ENCODE measurements at regions not wholly inside any gene's neighbourhood (a gene's known extent, or its start where the extent isn't known, plus 50 kb on each side); places are given as distances from the start of the nearest gene placed in this dataset.

DNA sequence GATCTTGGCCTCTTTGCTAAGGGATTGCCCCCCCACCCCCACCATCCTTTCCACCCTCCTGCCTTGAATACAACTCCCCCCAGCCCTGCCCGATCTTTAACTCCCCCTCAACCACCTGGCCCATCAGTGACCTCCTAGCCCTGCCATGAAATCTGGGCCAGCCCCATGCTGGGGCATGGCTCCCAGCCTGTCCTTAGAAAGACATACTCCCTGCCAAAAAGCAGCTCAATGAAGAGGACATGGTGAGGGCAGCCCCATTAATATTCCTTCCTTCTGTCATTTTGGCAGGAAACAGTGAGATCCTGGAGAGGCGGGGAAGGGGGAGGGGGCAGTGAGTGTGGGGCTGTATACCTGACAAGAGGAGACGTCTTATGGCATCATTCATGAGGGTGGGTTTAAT is 66.8 kb upstream of the DISP3 start:
- TF ChIP-seq JUND (IDR thresholded peaks at IDR 0.05) (no peak), RAD21 (IDR thresholded peaks at IDR 0.05) (no peak), TAF1 (conservative IDR thresholded peaks at IDR 0.05) (no peak), RXRA (IDR thresholded peaks at IDR 0.05) (no peak), GABPA (IDR thresholded peaks at IDR 0.05 in 1 of 2, conservative IDR thresholded peaks at IDR 0.05 in 1 of 2) (no peak), YY1 (IDR thresholded peaks at IDR 0.05) (no peak), HNF4G (IDR thresholded peaks at IDR 0.05) (no peak), SP1 (IDR thresholded peaks at IDR 0.05) (no peak), FOXA1 (IDR thresholded peaks at IDR 0.05) (no peak)
- TF ChIP-seq, protein P1, sequence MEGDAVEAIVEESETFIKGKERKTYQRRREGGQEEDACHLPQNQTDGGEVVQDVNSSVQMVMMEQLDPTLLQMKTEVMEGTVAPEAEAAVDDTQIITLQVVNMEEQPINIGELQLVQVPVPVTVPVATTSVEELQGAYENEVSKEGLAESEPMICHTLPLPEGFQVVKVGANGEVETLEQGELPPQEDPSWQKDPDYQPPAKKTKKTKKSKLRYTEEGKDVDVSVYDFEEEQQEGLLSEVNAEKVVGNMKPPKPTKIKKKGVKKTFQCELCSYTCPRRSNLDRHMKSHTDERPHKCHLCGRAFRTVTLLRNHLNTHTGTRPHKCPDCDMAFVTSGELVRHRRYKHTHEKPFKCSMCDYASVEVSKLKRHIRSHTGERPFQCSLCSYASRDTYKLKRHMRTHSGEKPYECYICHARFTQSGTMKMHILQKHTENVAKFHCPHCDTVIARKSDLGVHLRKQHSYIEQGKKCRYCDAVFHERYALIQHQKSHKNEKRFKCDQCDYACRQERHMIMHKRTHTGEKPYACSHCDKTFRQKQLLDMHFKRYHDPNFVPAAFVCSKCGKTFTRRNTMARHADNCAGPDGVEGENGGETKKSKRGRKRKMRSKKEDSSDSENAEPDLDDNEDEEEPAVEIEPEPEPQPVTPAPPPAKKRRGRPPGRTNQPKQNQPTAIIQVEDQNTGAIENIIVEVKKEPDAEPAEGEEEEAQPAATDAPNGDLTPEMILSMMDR (IDR thresholded peaks at IDR 0.05; ENCODE audit: low read depth, low read length, missing input control), result no peak
- TF ChIP-seq, protein P2, sequence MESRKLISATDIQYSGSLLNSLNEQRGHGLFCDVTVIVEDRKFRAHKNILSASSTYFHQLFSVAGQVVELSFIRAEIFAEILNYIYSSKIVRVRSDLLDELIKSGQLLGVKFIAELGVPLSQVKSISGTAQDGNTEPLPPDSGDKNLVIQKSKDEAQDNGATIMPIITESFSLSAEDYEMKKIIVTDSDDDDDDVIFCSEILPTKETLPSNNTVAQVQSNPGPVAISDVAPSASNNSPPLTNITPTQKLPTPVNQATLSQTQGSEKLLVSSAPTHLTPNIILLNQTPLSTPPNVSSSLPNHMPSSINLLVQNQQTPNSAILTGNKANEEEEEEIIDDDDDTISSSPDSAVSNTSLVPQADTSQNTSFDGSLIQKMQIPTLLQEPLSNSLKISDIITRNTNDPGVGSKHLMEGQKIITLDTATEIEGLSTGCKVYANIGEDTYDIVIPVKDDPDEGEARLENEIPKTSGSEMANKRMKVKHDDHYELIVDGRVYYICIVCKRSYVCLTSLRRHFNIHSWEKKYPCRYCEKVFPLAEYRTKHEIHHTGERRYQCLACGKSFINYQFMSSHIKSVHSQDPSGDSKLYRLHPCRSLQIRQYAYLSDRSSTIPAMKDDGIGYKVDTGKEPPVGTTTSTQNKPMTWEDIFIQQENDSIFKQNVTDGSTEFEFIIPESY (IDR thresholded peaks at IDR 0.05), result no peak
- TF ChIP-seq, protein P3, sequence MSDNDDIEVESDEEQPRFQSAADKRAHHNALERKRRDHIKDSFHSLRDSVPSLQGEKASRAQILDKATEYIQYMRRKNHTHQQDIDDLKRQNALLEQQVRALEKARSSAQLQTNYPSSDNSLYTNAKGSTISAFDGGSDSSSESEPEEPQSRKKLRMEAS (IDR thresholded peaks at IDR 0.05), result no peak
- TF ChIP-seq, protein P4, sequence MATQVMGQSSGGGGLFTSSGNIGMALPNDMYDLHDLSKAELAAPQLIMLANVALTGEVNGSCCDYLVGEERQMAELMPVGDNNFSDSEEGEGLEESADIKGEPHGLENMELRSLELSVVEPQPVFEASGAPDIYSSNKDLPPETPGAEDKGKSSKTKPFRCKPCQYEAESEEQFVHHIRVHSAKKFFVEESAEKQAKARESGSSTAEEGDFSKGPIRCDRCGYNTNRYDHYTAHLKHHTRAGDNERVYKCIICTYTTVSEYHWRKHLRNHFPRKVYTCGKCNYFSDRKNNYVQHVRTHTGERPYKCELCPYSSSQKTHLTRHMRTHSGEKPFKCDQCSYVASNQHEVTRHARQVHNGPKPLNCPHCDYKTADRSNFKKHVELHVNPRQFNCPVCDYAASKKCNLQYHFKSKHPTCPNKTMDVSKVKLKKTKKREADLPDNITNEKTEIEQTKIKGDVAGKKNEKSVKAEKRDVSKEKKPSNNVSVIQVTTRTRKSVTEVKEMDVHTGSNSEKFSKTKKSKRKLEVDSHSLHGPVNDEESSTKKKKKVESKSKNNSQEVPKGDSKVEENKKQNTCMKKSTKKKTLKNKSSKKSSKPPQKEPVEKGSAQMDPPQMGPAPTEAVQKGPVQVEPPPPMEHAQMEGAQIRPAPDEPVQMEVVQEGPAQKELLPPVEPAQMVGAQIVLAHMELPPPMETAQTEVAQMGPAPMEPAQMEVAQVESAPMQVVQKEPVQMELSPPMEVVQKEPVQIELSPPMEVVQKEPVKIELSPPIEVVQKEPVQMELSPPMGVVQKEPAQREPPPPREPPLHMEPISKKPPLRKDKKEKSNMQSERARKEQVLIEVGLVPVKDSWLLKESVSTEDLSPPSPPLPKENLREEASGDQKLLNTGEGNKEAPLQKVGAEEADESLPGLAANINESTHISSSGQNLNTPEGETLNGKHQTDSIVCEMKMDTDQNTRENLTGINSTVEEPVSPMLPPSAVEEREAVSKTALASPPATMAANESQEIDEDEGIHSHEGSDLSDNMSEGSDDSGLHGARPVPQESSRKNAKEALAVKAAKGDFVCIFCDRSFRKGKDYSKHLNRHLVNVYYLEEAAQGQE (IDR thresholded peaks at IDR 0.05), result no peak
- TF ChIP-seq, protein P5, sequence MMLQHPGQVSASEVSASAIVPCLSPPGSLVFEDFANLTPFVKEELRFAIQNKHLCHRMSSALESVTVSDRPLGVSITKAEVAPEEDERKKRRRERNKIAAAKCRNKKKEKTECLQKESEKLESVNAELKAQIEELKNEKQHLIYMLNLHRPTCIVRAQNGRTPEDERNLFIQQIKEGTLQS (IDR thresholded peaks at IDR 0.05), result no peak
